Mesendoderm (in vitro differentiated cells): ENCODE measurements at regions not wholly inside any gene's neighbourhood (a gene's known extent, or its start where the extent isn't known, plus 50 kb on each side); places are given as distances from the start of the nearest gene placed in this dataset.
"Not testable (repeated sequence)": the region's sequence is repeated elsewhere in the genome, so short reads cannot be mapped to it uniquely, and the experiment has no call there.

ENCODE experiments used
- DNase-seq: peaks from one replicate; pipeline ENCODE4 v3.0.0; 2013
- H2AK5ac ChIP-seq: 2 replicates; pipeline ENCODE4 v1.6.1; 2013; ENCODE audit warnings: low read length, inconsistent platforms
- H2BK120ac ChIP-seq: 2 replicates; pipeline ENCODE4 v1.6.1; 2013; ENCODE audit warnings: low read depth, mild to moderate bottlenecking, low read length, moderate library complexity, mixed read lengths
- H2BK15ac ChIP-seq: replicated peaks from 2 replicates; pipeline ENCODE4 v1.6.1; 2013; ENCODE audit warnings: low read depth, mild to moderate bottlenecking, moderate library complexity
- H2BK5ac ChIP-seq: 2 replicates; pipeline ENCODE4 v1.6.1; 2013; ENCODE audit warnings: low read length, inconsistent platforms
- H3K18ac ChIP-seq: 2 replicates; pipeline ENCODE4 v1.6.1; 2013; ENCODE audit warnings: mild to moderate bottlenecking, low read length, mixed read lengths
- H3K23ac ChIP-seq: one replicate; pipeline ENCODE4 v1.6.1; 2013; ENCODE audit warnings: low read length
- H3K27ac ChIP-seq: 2 replicates; pipeline ENCODE4 v1.5.1; 2013; ENCODE audit warnings: low read depth, mild to moderate bottlenecking, inconsistent platforms, low read length, moderate library complexity
- H3K27me3 ChIP-seq: 2 replicates; pipeline ENCODE4 v1.6.1; 2013; ENCODE audit warnings: low read length, control low read depth, mild to moderate bottlenecking, inconsistent platforms; ENCODE audit not compliant: insufficient read depth, poor library complexity
- H3K36me3 ChIP-seq: 2 replicates; pipeline ENCODE4 v1.6.1; 2013; ENCODE audit warnings: low read length, inconsistent platforms; ENCODE audit not compliant: control insufficient read depth, insufficient read depth
- H3K4ac ChIP-seq: one replicate; pipeline ENCODE4 v1.6.1; 2013; ENCODE audit warnings: low read depth, mild to moderate bottlenecking, low read length, moderate library complexity
- H3K4me1 ChIP-seq: 2 replicates; pipeline ENCODE4 v1.6.1; 2013; ENCODE audit warnings: low read depth, low read length, inconsistent platforms; ENCODE audit not compliant: control insufficient read depth
- H3K4me2 ChIP-seq: 2 replicates; pipeline ENCODE4 v1.6.1; 2013; ENCODE audit warnings: low read length
- H3K4me3 ChIP-seq: 2 replicates; pipeline ENCODE4 v1.5.1; 2013; ENCODE audit warnings: mild to moderate bottlenecking, low read length
- H3K56ac ChIP-seq: one replicate; pipeline ENCODE4 v1.6.1; 2013; ENCODE audit warnings: low read length
- H3K79me1 ChIP-seq: 2 replicates; pipeline ENCODE4 v1.6.1; 2013; ENCODE audit warnings: low read length, inconsistent platforms
- H3K79me2 ChIP-seq: 2 replicates; pipeline ENCODE4 v1.6.1; 2013; ENCODE audit warnings: mild to moderate bottlenecking, low read length; ENCODE audit not compliant: control insufficient read depth, insufficient read depth
- H3K9ac ChIP-seq: 2 replicates; pipeline ENCODE4 v1.6.1; 2013; ENCODE audit warnings: low read length, inconsistent platforms
- H4K5ac ChIP-seq: one replicate; pipeline ENCODE4 v1.6.1; 2013; ENCODE audit warnings: low read length
- H4K8ac ChIP-seq: one replicate; pipeline ENCODE4 v1.6.1; 2013; ENCODE audit warnings: low read depth, mild to moderate bottlenecking, control low read depth, low read length, moderate library complexity
- WGBS: extraction: QIAGEN DNeasy Blood & Tissue Kit; methylation state at CpG from one replicate; pipeline ENCODE4 v1.1.7; 2013; ENCODE audit warnings: low lambda C conversion rate, missing lambda C conversion rate; ENCODE audit not compliant: insufficient coverage; ENCODE audit errors: extremely low coverage; 5-methylcytosine and 5-hydroxymethylcytosine counted together

- Histone ChIP-seq H2BK5ac (no peak overlapping the region), H3K36me3 (no peaks in the 10 kb centered on the region)
Measured at GRCh38 chr3:74139648-74140047, 474.8 kb downstream of the CNTN3 start.

GRCh38 chr3:74137790-74138189, 476.7 kb downstream of the CNTN3 start:
- Histone ChIP-seq H4K5ac (no peak overlapping the region), H2BK120ac (no peak overlapping the region), H3K4me1 (no peaks in the 10 kb centered on the region), H3K23ac (no peak overlapping the region), H3K79me1 (no peaks in the 10 kb centered on the region), H3K18ac (no peak overlapping the region), H3K79me2 (no peaks in the 10 kb centered on the region), H4K8ac (no peak overlapping the region), H3K4me2 (no peak overlapping the region), H3K27ac (no peak overlapping the region), H3K27me3 (no peaks in the 10 kb centered on the region), H2BK15ac (no peak overlapping the region), H3K9ac (no peak overlapping the region), H2BK5ac (no peak overlapping the region), H2AK5ac (no peak overlapping the region), H3K56ac (no peak overlapping the region), H3K36me3 (no peaks in the 10 kb centered on the region), H3K4ac (no peak overlapping the region), H3K4me3 (no peak overlapping the region)
- DNase-seq = no peak

More at GRCh38 chr3:74139648-74140047, 474.8 kb downstream of the CNTN3 start:
- H3K56ac ChIP-seq = no peak overlapping the region
- no peak overlapping the region for H3K23ac ChIP-seq
- H2AK5ac ChIP-seq = no peak overlapping the region
- no peaks in the 10 kb centered on the region for H3K79me2 ChIP-seq
- DNase-seq = peak; percentile 23
- no peak overlapping the region for H2BK120ac ChIP-seq
- H3K9ac ChIP-seq = no peak overlapping the region
- H3K27me3 ChIP-seq = no peaks in the 10 kb centered on the region
- H4K8ac ChIP-seq = no peak overlapping the region
- no peaks in the 10 kb centered on the region for H3K4me1 ChIP-seq
- H3K4me3 ChIP-seq = no peak overlapping the region
- no peak overlapping the region for H3K4ac ChIP-seq
- H3K79me1 ChIP-seq = no peaks in the 10 kb centered on the region
- no peak overlapping the region for H3K18ac ChIP-seq
- no peak overlapping the region for H2BK15ac ChIP-seq
- H3K4me2 ChIP-seq = no peak overlapping the region
- H4K5ac ChIP-seq = no peak overlapping the region
- H3K27ac ChIP-seq = no peak overlapping the region
- no CpG with 5 or more reads among the region's 3 CpGs for WGBS

GRCh38 chr3:74135808-74136207, 478.7 kb downstream of the CNTN3 start:
- no peak overlapping the region for H3K23ac ChIP-seq
- no peak overlapping the region for H2BK5ac ChIP-seq
- no peak overlapping the region for H4K8ac ChIP-seq
- no peak overlapping the region for H2BK15ac ChIP-seq
- H4K5ac ChIP-seq = no peak overlapping the region
- no peak overlapping the region for H3K4me2 ChIP-seq
- H3K9ac ChIP-seq = no peak overlapping the region
- no peak overlapping the region for H3K4ac ChIP-seq
- DNase-seq = no peak
- no CpG with 5 or more reads among the region's 8 CpGs for WGBS
- H3K27me3 ChIP-seq = no peaks in the 10 kb centered on the region
- H3K4me3 ChIP-seq = no peak overlapping the region
- no peak overlapping the region for H3K56ac ChIP-seq
- no peak overlapping the region for H2AK5ac ChIP-seq
- H3K4me1 ChIP-seq = no peaks in the 10 kb centered on the region
- no peaks in the 10 kb centered on the region for H3K36me3 ChIP-seq
- no peak overlapping the region for H3K18ac ChIP-seq
- H3K79me1 ChIP-seq = no peaks in the 10 kb centered on the region
- no peaks in the 10 kb centered on the region for H3K79me2 ChIP-seq
- no peak overlapping the region for H2BK120ac ChIP-seq
- H3K27ac ChIP-seq = no peak overlapping the region

GRCh38 chr3:74134831-74135230, 479.6 kb downstream of the CNTN3 start:
- H2BK120ac ChIP-seq = no peak overlapping the region
- H3K27ac ChIP-seq = no peak overlapping the region
- no peak overlapping the region for H3K4me2 ChIP-seq
- no peaks in the 10 kb centered on the region for H3K4me1 ChIP-seq
- no peak overlapping the region for H3K56ac ChIP-seq
- H4K5ac ChIP-seq = no peak overlapping the region
- no peak for DNase-seq
- H2AK5ac ChIP-seq = no peak overlapping the region
- no peak overlapping the region for H3K23ac ChIP-seq
- H3K9ac ChIP-seq = no peak overlapping the region
- no peaks in the 10 kb centered on the region for H3K79me1 ChIP-seq
- no peak overlapping the region for H2BK15ac ChIP-seq
- no peaks in the 10 kb centered on the region for H3K27me3 ChIP-seq
- H3K36me3 ChIP-seq = no peaks in the 10 kb centered on the region
- no peak overlapping the region for H3K4me3 ChIP-seq
- H3K4ac ChIP-seq = peak overlapping the region; percentile 36
- H3K79me2 ChIP-seq = no peaks in the 10 kb centered on the region
- WGBS = no CpG with 5 or more reads among the region's 2 CpGs
- H2BK5ac ChIP-seq = no peak overlapping the region
- H3K18ac ChIP-seq = no peak overlapping the region
- H4K8ac ChIP-seq = no peak overlapping the region

GRCh38 chr3:74131546-74132328, 482.7 kb downstream of the CNTN3 start:
- H3K9ac ChIP-seq, H2BK120ac ChIP-seq, H3K79me1 ChIP-seq, H3K79me2 ChIP-seq, H2BK15ac ChIP-seq, H3K4me3 ChIP-seq, H3K18ac ChIP-seq, H3K4me2 ChIP-seq, H3K56ac ChIP-seq, H2AK5ac ChIP-seq, H3K4me1 ChIP-seq, H4K8ac ChIP-seq, H3K36me3 ChIP-seq, H3K27me3 ChIP-seq, H3K4ac ChIP-seq, H2BK5ac ChIP-seq, H3K27ac ChIP-seq, H3K23ac ChIP-seq, H4K5ac ChIP-seq: not testable (repeated sequence)
- WGBS = no CpG with 5 or more reads among the region's 6 CpGs
- DNase-seq = peak; percentile 84

GRCh38 chr3:74129611-74130010, 484.8 kb downstream of the CNTN3 start:
- no peaks in the 10 kb centered on the region for H3K4me1 ChIP-seq

More at GRCh38 chr3:74129611-74130010, 484.8 kb downstream of the CNTN3 start:
- no CpG with 5 or more reads among the region's 2 CpGs for WGBS
- Histone ChIP-seq H3K27ac (no peak overlapping the region), H3K27me3 (no peaks in the 10 kb centered on the region), H3K36me3 (no peaks in the 10 kb centered on the region), H3K4me2 (no peak overlapping the region), H4K8ac (no peak overlapping the region), H3K4me3 (no peak overlapping the region), H2BK15ac (no peak overlapping the region), H4K5ac (no peak overlapping the region), H3K79me2 (no peaks in the 10 kb centered on the region), H2BK120ac (no peak overlapping the region), H2BK5ac (no peak overlapping the region), H3K23ac (no peak overlapping the region), H3K9ac (no peak overlapping the region), H3K4ac (no peak overlapping the region), H3K79me1 (no peaks in the 10 kb centered on the region), H3K18ac (no peak overlapping the region), H2AK5ac (no peak overlapping the region), H3K56ac (no peak overlapping the region)
- DNase-seq = no peak
